Hepatocyte (in vitro differentiated cells): ENCODE measurements at regions not wholly inside any gene's neighbourhood (a gene's known extent, or its start where the extent isn't known, plus 50 kb on each side); places are given as distances from the start of the nearest gene placed in this dataset.

ENCODE experiments used
- EZH2 ChIP-seq: fragments of 200-600 bp; sonication (generic); IDR thresholded peaks from 2 replicates; pipeline ENCODE4 v1.6.1; 2016; ENCODE audit warnings: antibody characterized with exemption, mild to moderate bottlenecking, borderline replicate concordance
- TF ChIP-seq, protein P1 (sequence below): fragments of 200-600 bp; sonication (generic); IDR thresholded peaks from 2 replicates; pipeline ENCODE4 v1.5.1; 2016; ENCODE audit warnings: antibody characterized with exemption, mild to moderate bottlenecking; ENCODE audit not compliant: poor library complexity

DNA sequence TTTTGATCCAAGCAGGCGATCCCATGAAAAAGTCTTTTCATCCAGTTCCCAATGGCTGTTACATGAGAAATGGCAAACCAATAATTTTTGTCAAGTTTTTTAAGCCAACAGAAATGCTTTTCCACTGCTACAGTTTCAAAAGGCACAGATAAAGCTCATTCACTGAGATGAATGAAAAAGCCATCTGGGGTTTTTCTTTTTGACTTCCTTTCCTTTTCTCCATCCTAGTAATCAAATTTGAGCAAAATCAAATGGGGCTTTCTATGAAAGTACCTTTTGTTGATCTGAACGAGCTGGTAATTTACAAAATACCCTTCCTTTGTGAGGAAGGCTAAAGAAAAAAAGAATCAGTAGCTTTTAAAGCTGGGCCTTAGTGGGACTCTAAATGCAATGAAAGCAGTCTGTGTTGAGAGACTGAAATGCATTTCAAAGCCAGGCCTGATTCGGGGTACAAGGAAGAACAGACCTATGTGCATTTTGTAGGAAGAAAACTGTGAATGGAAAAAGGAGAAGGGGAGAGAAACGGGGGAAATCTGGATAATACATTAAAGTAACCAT is 185.2 kb upstream of the DNAJC19 start:
- TF ChIP-seq, protein P1, sequence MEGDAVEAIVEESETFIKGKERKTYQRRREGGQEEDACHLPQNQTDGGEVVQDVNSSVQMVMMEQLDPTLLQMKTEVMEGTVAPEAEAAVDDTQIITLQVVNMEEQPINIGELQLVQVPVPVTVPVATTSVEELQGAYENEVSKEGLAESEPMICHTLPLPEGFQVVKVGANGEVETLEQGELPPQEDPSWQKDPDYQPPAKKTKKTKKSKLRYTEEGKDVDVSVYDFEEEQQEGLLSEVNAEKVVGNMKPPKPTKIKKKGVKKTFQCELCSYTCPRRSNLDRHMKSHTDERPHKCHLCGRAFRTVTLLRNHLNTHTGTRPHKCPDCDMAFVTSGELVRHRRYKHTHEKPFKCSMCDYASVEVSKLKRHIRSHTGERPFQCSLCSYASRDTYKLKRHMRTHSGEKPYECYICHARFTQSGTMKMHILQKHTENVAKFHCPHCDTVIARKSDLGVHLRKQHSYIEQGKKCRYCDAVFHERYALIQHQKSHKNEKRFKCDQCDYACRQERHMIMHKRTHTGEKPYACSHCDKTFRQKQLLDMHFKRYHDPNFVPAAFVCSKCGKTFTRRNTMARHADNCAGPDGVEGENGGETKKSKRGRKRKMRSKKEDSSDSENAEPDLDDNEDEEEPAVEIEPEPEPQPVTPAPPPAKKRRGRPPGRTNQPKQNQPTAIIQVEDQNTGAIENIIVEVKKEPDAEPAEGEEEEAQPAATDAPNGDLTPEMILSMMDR, result no peak
- no peak for TF ChIP-seq EZH2
